ENCODE measurements at regions not wholly inside any gene's neighbourhood (a gene's known extent, or its start where the extent isn't known, plus 50 kb on each side); places are given as distances from the start of the nearest gene placed in this dataset.
A peak's percentile ranks its signal among the peaks of the same experiment; 100 is the strongest.

- H3K4me1 ChIP-seq (ENCODE audit: control insufficient read depth, insufficient read depth, low read length), result no peaks in the 10 kb centered on the region; the same call in 1 of the 2 replicates
- ChIA-PET CTCF (no interaction called here), POLR2A (no interaction called here)
- no peak for DNase-seq (ENCODE audit: low read depth, low spot score)
- BruUV-seq (replicated peaks), result no TSS peak
- no peaks in the 10 kb centered on the region for H3K9me3 ChIP-seq (ENCODE audit: control insufficient read depth, insufficient read depth, low read depth, low read length)
- ATAC-seq, result peak; percentile 93
- no peaks in the 10 kb centered on the region for H3K27me3 ChIP-seq (ENCODE audit: control insufficient read depth, insufficient read depth, low read length)
- intact Hi-C loops (cut with micrococcal nuclease; ENCODE audit: unreplicated experiment) (no loop called here), in situ Hi-C loops (cut with HindIII; ENCODE audit: low pct_unique_long_range_greater_than_20kb, low sequenced_read_pairs) (no loop called here)
- H3K36me3 ChIP-seq (ENCODE audit: control insufficient read depth, insufficient read depth, low read length), result no peaks in the 10 kb centered on the region
- H3K4me3 ChIP-seq (ENCODE audit: low read depth in 2 of 2, low read length in 2 of 2), result no peak overlapping the region
- TF ChIP-seq REST (IDR thresholded peaks at IDR 0.05; ENCODE audit: insufficient read depth in 1 of 2, low read depth in 2 of 2, low read length in 1 of 2) (no peak), SIN3A (IDR thresholded peaks at IDR 0.05; ENCODE audit: borderline replicate concordance, insufficient read depth, low read depth, low read length) (no peak), TCF7L2 (IDR thresholded peaks at IDR 0.05; ENCODE audit: low read depth, low read length) (no peak), POLR2AphosphoS5 (IDR thresholded peaks at IDR 0.05; ENCODE audit: low read depth, low read length) (no peak), CTCF (IDR thresholded peaks at IDR 0.05) (no peak)
- no peak overlapping the region for H3K27ac ChIP-seq (ENCODE audit: low read length)
Measured at GRCh38 chr22:49281467-49282340, 546.0 kb downstream of the BRD1 start.

GRCh38 chr22:49278340-49278739, 549.3 kb downstream of the BRD1 start:
- TF ChIP-seq CTCF (IDR thresholded peaks at IDR 0.05) (no peak), POLR2AphosphoS5 (IDR thresholded peaks at IDR 0.05; ENCODE audit: low read depth, low read length) (no peak), SIN3A (IDR thresholded peaks at IDR 0.05; ENCODE audit: borderline replicate concordance, insufficient read depth, low read depth, low read length) (no peak), TCF7L2 (IDR thresholded peaks at IDR 0.05; ENCODE audit: low read depth, low read length) (no peak), REST (IDR thresholded peaks at IDR 0.05; ENCODE audit: insufficient read depth in 1 of 2, low read depth in 2 of 2, low read length in 1 of 2) (no peak)
- Histone ChIP-seq H3K27me3 (ENCODE audit: control insufficient read depth, insufficient read depth, low read length) (no peaks in the 10 kb centered on the region), H3K4me3 (ENCODE audit: low read depth in 2 of 2, low read length in 2 of 2) (no peak overlapping the region), H3K4me1 (ENCODE audit: control insufficient read depth, insufficient read depth, low read length) (no peaks in the 10 kb centered on the region; the same call in 1 of the 2 replicates), H3K36me3 (ENCODE audit: control insufficient read depth, insufficient read depth, low read length) (no peaks in the 10 kb centered on the region), H3K27ac (ENCODE audit: low read length) (no peak overlapping the region), H3K9me3 (ENCODE audit: control insufficient read depth, insufficient read depth, low read depth, low read length) (no peaks in the 10 kb centered on the region)
- DNase-seq (ENCODE audit: low read depth, low spot score) (no peak), ATAC-seq (no peak)
- intact Hi-C loops (cut with micrococcal nuclease; ENCODE audit: unreplicated experiment) (no loop called here), in situ Hi-C loops (cut with HindIII; ENCODE audit: low pct_unique_long_range_greater_than_20kb, low sequenced_read_pairs) (no loop called here)
- no TSS peak for BruUV-seq (replicated peaks)
- POLR2A ChIA-PET, result no interaction called here
- CTCF ChIA-PET, result no interaction called here

All from Panc1 (cell line).